ENCODE measurements at regions not wholly inside any gene's neighbourhood (a gene's known extent, or its start where the extent isn't known, plus 50 kb on each side); places are given as distances from the start of the nearest gene placed in this dataset.
"Not testable (repeated sequence)": the region's sequence is repeated elsewhere in the genome, so short reads cannot be mapped to it uniquely, and the experiment has no call there.

- TF ChIP-seq CTCF (conservative IDR thresholded peaks at IDR 0.05; ENCODE audit: low read depth, low read length); EZH2 (IDR thresholded peaks at IDR 0.05; ENCODE audit: borderline replicate concordance, low read depth, low read length, poor library complexity, severe bottlenecking): not testable (repeated sequence)
Measured at GRCh38 chrX:63145526-63145925, 205.6 kb downstream of the SPIN4 start.
